ENCODE measurements at regions not wholly inside any gene's neighbourhood (a gene's known extent, or its start where the extent isn't known, plus 50 kb on each side); places are given as distances from the start of the nearest gene placed in this dataset.

DNA sequence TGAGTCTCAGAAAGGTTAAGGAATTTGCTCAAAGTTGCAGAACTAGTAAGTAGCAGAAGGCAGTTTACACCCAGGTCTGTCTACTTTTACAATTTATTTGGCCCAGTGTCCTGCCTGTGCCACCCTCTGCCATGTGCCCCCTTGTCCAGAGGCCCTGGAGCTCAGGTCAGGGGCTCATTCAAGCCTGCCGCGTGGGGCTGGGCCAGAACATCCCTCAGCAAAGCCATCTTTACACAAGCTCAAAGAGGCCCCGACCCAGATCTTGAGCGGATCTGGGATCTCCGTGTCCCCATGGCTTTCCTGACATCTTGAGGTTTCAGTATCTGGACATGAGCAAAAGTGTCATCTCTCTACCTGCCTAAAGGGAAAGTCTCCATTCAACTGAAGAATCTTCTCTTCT is 76.4 kb upstream of the VSTM2B start:
- Histone ChIP-seq H3K36me3 (ENCODE audit: control insufficient read depth in 2 of 2, extremely low read depth in 1 of 2, insufficient read depth in 2 of 2, low read length in 2 of 2) (no peaks in the 10 kb centered on the region), H3K9me3 (ENCODE audit: control insufficient read depth, low read depth, low read length) (no peaks in the 10 kb centered on the region), H3K27me3 (ENCODE audit: control insufficient read depth, extremely low read depth, insufficient read depth, low read length) (no peaks in the 10 kb centered on the region), H3K4me2 (ENCODE audit: control insufficient read depth, extremely low read depth, insufficient read depth, low read depth, low read length) (no peak overlapping the region), H3K4me3 (ENCODE audit: control insufficient read depth in 2 of 3, extremely low read depth in 1 of 3, insufficient read depth in 2 of 3, low read depth in 1 of 3, low read length in 3 of 3) (no peak overlapping the region), H3K9ac (ENCODE audit: control insufficient read depth, extremely low read depth, insufficient read depth, low read length) (no peak overlapping the region), H3K79me2 (ENCODE audit: control insufficient read depth, insufficient read depth, low read length) (no peaks in the 10 kb centered on the region), H3K27ac (ENCODE audit: control insufficient read depth, insufficient read depth, low read length) (no peak overlapping the region), H3K4me1 (ENCODE audit: control insufficient read depth, extremely low read depth, insufficient read depth, low read length) (no peaks in the 10 kb centered on the region), H4K20me1 (ENCODE audit: control insufficient read depth, extremely low read depth, insufficient read depth, low read length) (no peaks in the 10 kb centered on the region), H3K9me1 (ENCODE audit: control insufficient read depth, extremely low read depth, insufficient read depth, low read length) (no peaks in the 10 kb centered on the region), H2AFZ (ENCODE audit: control insufficient read depth, low read length) (no peak overlapping the region)
- FAIRE-seq = no peak
- no peak for DNase-seq (ENCODE audit: low read depth, low spot score)
- TF ChIP-seq, protein P1, sequence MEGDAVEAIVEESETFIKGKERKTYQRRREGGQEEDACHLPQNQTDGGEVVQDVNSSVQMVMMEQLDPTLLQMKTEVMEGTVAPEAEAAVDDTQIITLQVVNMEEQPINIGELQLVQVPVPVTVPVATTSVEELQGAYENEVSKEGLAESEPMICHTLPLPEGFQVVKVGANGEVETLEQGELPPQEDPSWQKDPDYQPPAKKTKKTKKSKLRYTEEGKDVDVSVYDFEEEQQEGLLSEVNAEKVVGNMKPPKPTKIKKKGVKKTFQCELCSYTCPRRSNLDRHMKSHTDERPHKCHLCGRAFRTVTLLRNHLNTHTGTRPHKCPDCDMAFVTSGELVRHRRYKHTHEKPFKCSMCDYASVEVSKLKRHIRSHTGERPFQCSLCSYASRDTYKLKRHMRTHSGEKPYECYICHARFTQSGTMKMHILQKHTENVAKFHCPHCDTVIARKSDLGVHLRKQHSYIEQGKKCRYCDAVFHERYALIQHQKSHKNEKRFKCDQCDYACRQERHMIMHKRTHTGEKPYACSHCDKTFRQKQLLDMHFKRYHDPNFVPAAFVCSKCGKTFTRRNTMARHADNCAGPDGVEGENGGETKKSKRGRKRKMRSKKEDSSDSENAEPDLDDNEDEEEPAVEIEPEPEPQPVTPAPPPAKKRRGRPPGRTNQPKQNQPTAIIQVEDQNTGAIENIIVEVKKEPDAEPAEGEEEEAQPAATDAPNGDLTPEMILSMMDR (optimal IDR thresholded peaks at IDR 0.05 in 1 of 3, IDR thresholded peaks at IDR 0.05 in 1 of 3, conservative IDR thresholded peaks at IDR 0.05 in 1 of 3; ENCODE audit: extremely low read depth in 1 of 3, insufficient read depth in 2 of 3, low read length in 3 of 3) = no peak
- no peak for TF ChIP-seq EZH2 (IDR thresholded peaks at IDR 0.05; ENCODE audit: low read length)
- dilution Hi-C loops (cut with MboI; ENCODE audit: extremely low pct_ligation_motif_present, low sequenced_read_pairs) = no loop called here

DNA sequence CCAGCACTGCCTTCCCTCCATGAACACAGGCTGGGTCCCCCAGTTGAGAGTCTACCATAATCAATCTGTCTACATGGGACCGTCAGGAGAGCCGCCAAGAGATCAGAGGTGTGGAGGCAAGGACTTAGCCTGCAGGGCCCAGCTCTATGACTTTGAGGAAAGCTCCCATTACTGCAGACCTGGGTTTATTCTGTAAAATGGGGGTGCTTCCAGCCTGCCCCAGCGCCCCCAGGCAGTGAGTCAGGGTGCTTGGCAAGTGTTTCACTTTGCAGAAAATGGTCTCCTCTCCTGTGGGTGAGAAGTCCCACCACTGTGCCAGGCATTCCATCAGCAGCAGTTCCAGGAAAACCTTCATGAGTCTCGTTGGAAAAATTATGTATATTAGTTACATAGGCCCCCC is 75.5 kb upstream of the VSTM2B start:
- Histone ChIP-seq H3K4me1 (ENCODE audit: control insufficient read depth, extremely low read depth, insufficient read depth, low read length) (no peaks in the 10 kb centered on the region), H3K27me3 (ENCODE audit: control insufficient read depth, extremely low read depth, insufficient read depth, low read length) (no peaks in the 10 kb centered on the region), H3K4me2 (ENCODE audit: control insufficient read depth, extremely low read depth, insufficient read depth, low read depth, low read length) (no peak overlapping the region), H3K27ac (ENCODE audit: control insufficient read depth, insufficient read depth, low read length) (no peak overlapping the region), H4K20me1 (ENCODE audit: control insufficient read depth, extremely low read depth, insufficient read depth, low read length) (no peaks in the 10 kb centered on the region), H3K36me3 (ENCODE audit: control insufficient read depth in 2 of 2, extremely low read depth in 1 of 2, insufficient read depth in 2 of 2, low read length in 2 of 2) (no peaks in the 10 kb centered on the region), H3K9me1 (ENCODE audit: control insufficient read depth, extremely low read depth, insufficient read depth, low read length) (no peaks in the 10 kb centered on the region), H2AFZ (ENCODE audit: control insufficient read depth, low read length) (no peak overlapping the region), H3K79me2 (ENCODE audit: control insufficient read depth, insufficient read depth, low read length) (no peaks in the 10 kb centered on the region), H3K4me3 (ENCODE audit: control insufficient read depth in 2 of 3, extremely low read depth in 1 of 3, insufficient read depth in 2 of 3, low read depth in 1 of 3, low read length in 3 of 3) (no peak overlapping the region), H3K9me3 (ENCODE audit: control insufficient read depth, low read depth, low read length) (no peaks in the 10 kb centered on the region), H3K9ac (ENCODE audit: control insufficient read depth, extremely low read depth, insufficient read depth, low read length) (no peak overlapping the region)
- no peak for FAIRE-seq
- no peak for TF ChIP-seq EZH2 (IDR thresholded peaks at IDR 0.05; ENCODE audit: low read length)
- TF ChIP-seq, protein P1 (optimal IDR thresholded peaks at IDR 0.05 in 1 of 3, IDR thresholded peaks at IDR 0.05 in 1 of 3, conservative IDR thresholded peaks at IDR 0.05 in 1 of 3; ENCODE audit: extremely low read depth in 1 of 3, insufficient read depth in 2 of 3, low read length in 3 of 3) = no peak
- dilution Hi-C loops (cut with MboI; ENCODE audit: extremely low pct_ligation_motif_present, low sequenced_read_pairs) = no loop called here
- no peak for DNase-seq (ENCODE audit: low read depth, low spot score)

Data from keratinocyte (primary cell).